ENCODE measurements at regions not wholly inside any gene's neighbourhood (a gene's known extent, or its start where the extent isn't known, plus 50 kb on each side); places are given as distances from the start of the nearest gene placed in this dataset.
A peak's percentile ranks its signal among the peaks of the same experiment; 100 is the strongest.

- no peak for TF ChIP-seq HNF1A (IDR thresholded peaks at IDR 0.05; ENCODE audit: low read depth)
- TF ChIP-seq HNF1A (CRISPR knock-in tag; IDR thresholded peaks at IDR 0.05; ENCODE audit: borderline replicate concordance), result peak; percentile 81; the same call in 1 of the 2 replicates
- TF ChIP-seq DNMT3B (CRISPR knock-in tag; conservative IDR thresholded peaks at IDR 0.05), result peak; percentile 98
- peak; percentile 94 for TF ChIP-seq RXRB (CRISPR knock-in tag; IDR thresholded peaks at IDR 0.05; ENCODE audit: borderline replicate concordance)
- no peak for TF ChIP-seq HOXA9 (CRISPR knock-in tag; IDR thresholded peaks at IDR 0.05; ENCODE audit: borderline replicate concordance)
- TF ChIP-seq ZNF549 (CRISPR knock-in tag; IDR thresholded peaks at IDR 0.05), result no peak
- TF ChIP-seq KDM2A (CRISPR knock-in tag; IDR thresholded peaks at IDR 0.05; ENCODE audit: borderline replicate concordance, low read depth), result no peak
- TF ChIP-seq ZNF557 (CRISPR knock-in tag; IDR thresholded peaks at IDR 0.05), result no peak
- TF ChIP-seq FOXA1 (IDR thresholded peaks at IDR 0.05), result peak; percentile 61; the same call in 1 of the 2 replicates
- peak; percentile 94 for TF ChIP-seq FOXA1 (CRISPR knock-in tag; IDR thresholded peaks at IDR 0.05)
- no peak for TF ChIP-seq CBX1 (IDR thresholded peaks at IDR 0.05; ENCODE audit: low read depth)
- TF ChIP-seq ZMAT3 (CRISPR knock-in tag; conservative IDR thresholded peaks at IDR 0.05), result no peak
- TF ChIP-seq MXD4 (CRISPR knock-in tag; IDR thresholded peaks at IDR 0.05), result 0 out of 2 replicates have a peak, but pooled peaks have one; percentile 48
- TF ChIP-seq NFRKB (IDR thresholded peaks at IDR 0.05), result no peak
- no peak for TF ChIP-seq TSC22D2 (CRISPR knock-in tag; IDR thresholded peaks at IDR 0.05; ENCODE audit: borderline replicate concordance)
- TF ChIP-seq ZNF205 (CRISPR knock-in tag; IDR thresholded peaks at IDR 0.05), result peak; percentile 84
- TF ChIP-seq ZFP36L1 (CRISPR knock-in tag; IDR thresholded peaks at IDR 0.05), result no peak
- TF ChIP-seq ZHX1 (CRISPR knock-in tag; IDR thresholded peaks at IDR 0.05; ENCODE audit: low read depth), result no peak
- no peak for TF ChIP-seq ATF6 (CRISPR knock-in tag; conservative IDR thresholded peaks at IDR 0.05)
- no peak for TF ChIP-seq ADNP (CRISPR knock-in tag; IDR thresholded peaks at IDR 0.05)
- no peak for TF ChIP-seq ZNF383 (CRISPR knock-in tag; IDR thresholded peaks at IDR 0.05; ENCODE audit: borderline replicate concordance)
- TF ChIP-seq ZBTB7B (CRISPR knock-in tag; IDR thresholded peaks at IDR 0.05), result peak; percentile 76
- peak; percentile 51; the same call in 1 of the 2 replicates for TF ChIP-seq ZNF33A (CRISPR knock-in tag; IDR thresholded peaks at IDR 0.05; ENCODE audit: borderline replicate concordance)
Measured at GRCh38 chr2:19140463-19141208, 217.8 kb downstream of the OSR1 start (continued).
